ENCODE measurements at regions not wholly inside any gene's neighbourhood (a gene's known extent, or its start where the extent isn't known, plus 50 kb on each side); places are given as distances from the start of the nearest gene placed in this dataset.

GRCh38 chr6:14645841-14646240 is 528.3 kb downstream of the CD83 start:
- no peaks in the 10 kb centered on the region; the same call in 2 of the 3 replicates for H3K36me3 Mint-ChIP-seq (ENCODE audit: low read depth)

GRCh38 chr6:14646371-14646770 is 528.8 kb downstream of the CD83 start:
- peaks cover 12% of the 10 kb centered on the region for H3K4me1 Mint-ChIP-seq
- Histone ChIP-seq H3K27me3 (ENCODE audit: insufficient read depth) (no peaks in the 10 kb centered on the region), H3K4me2 (no peak overlapping the region), H3F3A (replicated peaks; ENCODE audit: low read depth) (no peaks in the 10 kb centered on the region), H4K20me1 (replicated peaks; ENCODE audit: insufficient read depth) (no peaks in the 10 kb centered on the region), H3K36me3 (ENCODE audit: insufficient read depth) (no peaks in the 10 kb centered on the region), H3K9me2 (ENCODE audit: insufficient read depth) (peaks cover 17% of the 10 kb centered on the region; the same call in 1 of the 2 replicates), H3K79me2 (replicated peaks; ENCODE audit: insufficient read depth) (no peaks in the 10 kb centered on the region), H2AFZ (no peak overlapping the region), H3K27ac (ENCODE audit: low read depth) (no peak overlapping the region), H3K4me3 (no peak overlapping the region), H3K4me1 (ENCODE audit: insufficient read depth) (peaks cover 15% of the 10 kb centered on the region)
- DNase-seq (ENCODE audit: low spot score) (no peak), ATAC-seq (no peak)
- H3K4me3 Mint-ChIP-seq: no peak overlapping the region
- no peaks in the 10 kb centered on the region; the same call in 2 of the 3 replicates for H3K36me3 Mint-ChIP-seq (ENCODE audit: low read depth)
- H3K27me3 Mint-ChIP-seq (ENCODE audit: insufficient read depth, low read depth, poor library complexity): peaks cover 7% of the 10 kb centered on the region
- no peak overlapping the region for H3K27ac Mint-ChIP-seq
- H3K9me3 Mint-ChIP-seq: no peaks in the 10 kb centered on the region
- TF ChIP-seq ZNF331 (CRISPR knock-in tag; IDR thresholded peaks at IDR 0.05; ENCODE audit: low read depth): no peak
- no peak for TF ChIP-seq JUNB (IDR thresholded peaks at IDR 0.05; ENCODE audit: unreplicated experiment)
- TF ChIP-seq NANOG (IDR thresholded peaks at IDR 0.05; ENCODE audit: borderline replicate concordance): no peak
- TF ChIP-seq EZH2phosphoT487 (IDR thresholded peaks at IDR 0.05; ENCODE audit: unreplicated experiment): no peak
- TF ChIP-seq ZNF462 (CRISPR knock-in tag; IDR thresholded peaks at IDR 0.05): no peak
- no peak for TF ChIP-seq POLR2AphosphoS5 (IDR thresholded peaks at IDR 0.05; ENCODE audit: low read depth)
- TF ChIP-seq EZH2 (IDR thresholded peaks at IDR 0.05; ENCODE audit: low read depth, unreplicated experiment): no peak
- no peak for TF ChIP-seq ZNF114 (CRISPR knock-in tag; IDR thresholded peaks at IDR 0.05)
- no peak for TF ChIP-seq REST (IDR thresholded peaks at IDR 0.05; ENCODE audit: unreplicated experiment)
- TF ChIP-seq CTCF (conservative IDR thresholded peaks at IDR 0.05; ENCODE audit: low read depth in 2 of 2): no peak
- no peak for TF ChIP-seq STAT1 (IDR thresholded peaks at IDR 0.05; ENCODE audit: unreplicated experiment)

More at GRCh38 chr6:14645841-14646240, 528.3 kb downstream of the CD83 start:
- Histone ChIP-seq H3K79me2 (replicated peaks; ENCODE audit: insufficient read depth) (no peaks in the 10 kb centered on the region), H3K4me2 (no peak overlapping the region), H3K4me3 (no peak overlapping the region), H3F3A (replicated peaks; ENCODE audit: low read depth) (no peaks in the 10 kb centered on the region), H3K27ac (ENCODE audit: low read depth) (no peak overlapping the region), H2AFZ (no peak overlapping the region), H3K4me1 (ENCODE audit: insufficient read depth) (peaks cover 20% of the 10 kb centered on the region), H3K27me3 (ENCODE audit: insufficient read depth) (no peaks in the 10 kb centered on the region), H3K9me2 (ENCODE audit: insufficient read depth) (peaks cover 17% of the 10 kb centered on the region; the same call in 1 of the 2 replicates), H3K36me3 (ENCODE audit: insufficient read depth) (no peaks in the 10 kb centered on the region), H4K20me1 (replicated peaks; ENCODE audit: insufficient read depth) (no peaks in the 10 kb centered on the region)
- ATAC-seq (no peak), DNase-seq (ENCODE audit: low spot score) (no peak)
- peaks cover 9% of the 10 kb centered on the region for H3K27me3 Mint-ChIP-seq (ENCODE audit: insufficient read depth, low read depth, poor library complexity)
- TF ChIP-seq ZNF331 (CRISPR knock-in tag; IDR thresholded peaks at IDR 0.05; ENCODE audit: low read depth): no peak
- TF ChIP-seq POLR2AphosphoS5 (IDR thresholded peaks at IDR 0.05; ENCODE audit: low read depth): no peak
- H3K4me1 Mint-ChIP-seq: peaks cover 16% of the 10 kb centered on the region
- no peaks in the 10 kb centered on the region for H3K9me3 Mint-ChIP-seq
- no peak overlapping the region for H3K4me3 Mint-ChIP-seq
- no peak overlapping the region for H3K27ac Mint-ChIP-seq
